HG03025 (cell line): ENCODE measurements at regions not wholly inside any gene's neighbourhood (a gene's known extent, or its start where the extent isn't known, plus 50 kb on each side); places are given as distances from the start of the nearest gene placed in this dataset.

ENCODE experiments used
- ATAC-seq: cut with Tn5 transposase; IDR thresholded peaks from one replicate; pipeline ENCODE4 v1.9.1; 2021; ENCODE audit warnings: mild to moderate bottlenecking, moderate library complexity; ENCODE audit not compliant: unreplicated experiment, low FRiP score

DNA sequence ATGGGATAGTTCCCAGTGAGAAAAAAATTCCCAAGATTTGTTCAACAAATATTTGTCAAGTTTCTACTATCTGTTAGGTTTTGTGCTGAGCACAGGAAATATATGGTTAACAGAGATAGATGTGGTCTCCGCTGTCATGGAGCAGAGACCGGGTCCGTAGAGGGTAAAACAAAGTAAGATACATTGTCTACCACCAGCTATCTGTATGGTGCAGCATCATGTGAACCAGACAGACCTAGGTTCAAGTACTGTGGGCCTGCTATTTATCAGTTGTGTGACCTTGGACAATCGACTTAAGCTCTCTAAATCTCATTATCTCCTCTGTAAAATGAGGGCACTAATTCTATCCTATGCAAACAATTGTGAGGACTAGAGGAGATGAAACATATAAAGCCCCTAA lies 109.8 kb downstream of the DUSP10 start:
- no peak for ATAC-seq

DNA sequence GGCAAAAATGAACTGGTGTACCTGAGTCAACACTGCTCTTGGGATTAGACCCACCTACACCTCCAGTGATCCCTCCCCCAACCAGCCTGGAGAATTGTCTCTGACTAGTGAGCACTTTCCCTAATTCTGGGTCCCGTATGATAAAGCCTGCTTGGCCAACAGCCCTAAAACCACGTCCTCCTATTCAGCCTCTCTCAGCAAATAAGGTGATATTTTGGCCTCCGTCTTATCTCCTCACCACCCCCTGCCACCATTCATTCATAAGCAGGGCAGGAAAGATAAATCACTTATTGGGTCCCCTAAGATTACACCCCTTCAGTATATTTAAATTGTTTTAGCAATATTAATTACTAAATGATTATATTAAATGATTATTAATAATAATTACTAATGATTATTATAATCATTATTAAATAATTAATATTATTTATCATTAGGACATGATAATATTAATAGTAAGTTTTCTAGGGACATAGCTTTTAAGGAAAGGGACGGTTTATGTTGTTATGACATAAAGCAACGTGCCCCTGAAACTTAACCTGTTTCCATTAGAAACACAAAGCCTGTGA lies 108.0 kb downstream of the DUSP10 start:
- no peak for ATAC-seq

DNA sequence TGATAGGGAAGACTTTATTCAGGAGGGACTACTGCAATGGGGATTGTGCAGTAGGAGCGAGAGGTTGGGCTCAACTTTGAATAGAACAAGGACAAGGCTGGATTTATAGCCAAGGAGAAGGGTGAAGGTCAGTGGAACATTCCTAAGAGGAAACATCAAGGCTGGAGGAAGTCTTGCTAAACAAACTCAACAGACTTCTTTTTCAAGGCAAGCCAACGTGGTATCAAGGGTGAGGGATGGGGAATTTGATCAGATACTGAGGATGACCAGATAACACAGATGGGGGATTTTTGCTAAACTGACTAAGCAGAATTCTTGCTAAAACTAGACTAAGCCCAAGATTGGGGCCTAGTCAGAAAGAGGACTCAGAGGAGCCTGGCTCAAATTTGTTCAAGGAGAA lies 107.3 kb downstream of the DUSP10 start:
- no peak for ATAC-seq

GRCh38 chr1:221635305-221635704 lies 106.6 kb downstream of the DUSP10 start:
- no peak for ATAC-seq

DNA sequence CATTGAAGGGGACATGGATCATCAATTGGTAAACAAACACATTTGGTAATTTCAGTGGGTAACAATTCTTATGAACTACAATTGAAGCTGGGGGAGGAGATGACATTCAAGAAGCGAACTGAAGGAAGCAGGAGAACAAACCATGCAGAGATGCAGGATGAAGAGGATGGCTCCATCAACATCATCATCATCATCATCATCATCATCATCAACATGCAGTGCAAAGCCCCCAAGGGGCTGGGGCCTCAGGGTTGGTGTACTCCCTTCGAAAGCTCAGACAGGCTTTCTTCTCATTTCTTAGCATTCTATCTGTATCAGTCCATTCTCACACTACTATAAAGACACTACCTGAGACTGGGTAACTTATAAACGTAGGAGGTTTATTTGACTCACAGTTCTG lies 105.8 kb downstream of the DUSP10 start:
- ATAC-seq: no peak

- no peak for ATAC-seq
These were observed 104.9 kb downstream of the DUSP10 start for GRCh38 chr1:221636967-221637366.

GRCh38 chr1:221637641-221638041 lies 104.2 kb downstream of the DUSP10 start:
- ATAC-seq: no peak

- no peak for ATAC-seq
These were observed 103.3 kb downstream of the DUSP10 start for GRCh38 chr1:221638595-221638994.

DNA sequence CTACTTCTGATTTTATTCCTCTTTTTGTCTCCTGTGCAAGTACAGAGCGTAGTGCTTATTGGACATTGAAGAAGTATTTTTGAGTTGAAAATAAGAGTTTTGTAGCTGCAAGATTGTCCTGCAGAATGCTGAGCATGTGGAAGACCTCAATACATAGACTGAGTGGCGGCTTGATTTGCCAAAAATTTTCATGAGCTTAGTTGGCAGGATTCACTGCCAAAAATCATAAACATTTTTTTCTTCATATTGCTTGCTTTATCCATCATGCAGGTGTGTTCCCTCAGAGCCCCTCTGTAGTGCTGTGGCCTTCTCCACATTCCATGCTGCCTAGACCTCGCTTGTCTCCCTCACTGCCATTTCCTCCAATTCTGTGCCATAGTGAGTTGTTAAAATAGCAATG lies 100.1 kb downstream of the DUSP10 start:
- ATAC-seq: no peak

- peak; percentile 70 for ATAC-seq
These were observed 98.3 kb downstream of the DUSP10 start for GRCh38 chr1:221643404-221644144.

DNA sequence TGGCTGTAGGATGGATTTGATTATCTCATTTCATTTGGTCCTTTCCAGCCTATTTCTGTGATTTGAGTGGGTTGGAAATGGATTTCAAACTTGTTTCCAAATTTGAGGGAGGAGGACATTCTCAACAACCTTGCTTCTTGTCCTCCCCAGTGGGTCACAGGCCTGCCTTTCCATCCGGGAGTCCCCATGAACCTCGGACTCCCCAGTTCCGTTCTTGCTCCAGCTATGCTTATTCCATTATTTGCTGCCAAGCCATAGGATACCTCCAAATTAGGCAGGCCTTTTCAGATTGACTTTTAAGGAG lies 97.8 kb downstream of the DUSP10 start:
- peak; percentile 17 for ATAC-seq

DNA sequence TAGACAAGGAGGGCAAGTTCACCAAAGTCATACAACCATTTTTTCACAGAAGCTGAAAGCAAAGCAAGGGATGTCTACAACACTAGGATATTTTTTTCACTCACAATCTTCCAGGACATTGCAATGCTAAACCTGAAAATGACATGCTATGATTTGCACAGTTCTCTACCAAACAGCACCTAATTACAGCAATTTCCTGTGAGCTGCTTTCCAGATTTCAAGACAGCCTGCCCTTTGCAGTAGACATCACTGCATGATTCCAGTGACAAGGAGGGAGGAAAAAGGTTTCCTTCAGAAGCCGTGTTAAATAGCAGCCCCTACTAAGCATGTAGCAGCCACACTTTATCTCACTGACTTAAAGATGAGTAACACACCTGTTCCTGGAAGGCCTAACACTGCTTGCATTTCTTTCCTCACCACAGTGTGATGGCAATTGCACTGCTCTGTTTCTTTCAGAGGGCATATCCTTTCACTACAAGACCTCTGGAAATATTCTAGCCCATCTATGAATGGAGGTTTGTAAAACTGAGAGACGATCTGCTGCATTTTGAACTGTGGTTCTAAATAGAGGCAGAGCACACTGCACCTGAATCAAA lies 97.1 kb downstream of the DUSP10 start:
- ATAC-seq: no peak

- no peak for ATAC-seq
These were observed 93.7 kb downstream of the DUSP10 start for GRCh38 chr1:221648201-221648600.
